ENCODE measurements at regions not wholly inside any gene's neighbourhood (a gene's known extent, or its start where the extent isn't known, plus 50 kb on each side); places are given as distances from the start of the nearest gene placed in this dataset.

DNA sequence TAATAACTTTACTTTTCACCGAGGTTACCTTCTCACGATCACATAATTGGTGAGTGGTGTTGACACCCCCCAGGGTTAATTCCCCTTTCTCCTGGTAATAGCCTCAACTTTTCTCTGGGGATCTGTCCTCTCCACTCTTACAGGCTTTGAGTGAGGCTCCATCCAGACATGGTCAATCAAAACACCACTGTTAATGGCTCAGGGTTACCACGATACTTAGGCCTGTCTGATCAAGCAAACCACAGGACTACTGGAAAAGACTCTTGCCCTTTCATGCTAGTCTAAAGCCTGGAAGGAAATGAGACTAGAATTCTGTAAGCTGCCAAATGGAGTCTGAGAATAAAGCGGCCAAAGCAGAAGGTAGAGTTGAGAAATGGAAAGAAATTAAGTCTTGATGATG is 56.5 kb upstream of the STT3B start:
- TF ChIP-seq, protein P1, sequence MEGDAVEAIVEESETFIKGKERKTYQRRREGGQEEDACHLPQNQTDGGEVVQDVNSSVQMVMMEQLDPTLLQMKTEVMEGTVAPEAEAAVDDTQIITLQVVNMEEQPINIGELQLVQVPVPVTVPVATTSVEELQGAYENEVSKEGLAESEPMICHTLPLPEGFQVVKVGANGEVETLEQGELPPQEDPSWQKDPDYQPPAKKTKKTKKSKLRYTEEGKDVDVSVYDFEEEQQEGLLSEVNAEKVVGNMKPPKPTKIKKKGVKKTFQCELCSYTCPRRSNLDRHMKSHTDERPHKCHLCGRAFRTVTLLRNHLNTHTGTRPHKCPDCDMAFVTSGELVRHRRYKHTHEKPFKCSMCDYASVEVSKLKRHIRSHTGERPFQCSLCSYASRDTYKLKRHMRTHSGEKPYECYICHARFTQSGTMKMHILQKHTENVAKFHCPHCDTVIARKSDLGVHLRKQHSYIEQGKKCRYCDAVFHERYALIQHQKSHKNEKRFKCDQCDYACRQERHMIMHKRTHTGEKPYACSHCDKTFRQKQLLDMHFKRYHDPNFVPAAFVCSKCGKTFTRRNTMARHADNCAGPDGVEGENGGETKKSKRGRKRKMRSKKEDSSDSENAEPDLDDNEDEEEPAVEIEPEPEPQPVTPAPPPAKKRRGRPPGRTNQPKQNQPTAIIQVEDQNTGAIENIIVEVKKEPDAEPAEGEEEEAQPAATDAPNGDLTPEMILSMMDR (IDR thresholded peaks at IDR 0.05; ENCODE audit: insufficient read depth, low read length, severe bottlenecking), result no peak
- H3K36me3 ChIP-seq (ENCODE audit: control insufficient read depth, insufficient read depth, low read length), result no peaks in the 10 kb centered on the region
- DNase-seq (ENCODE audit: low read depth), result no peak
- H3K27me3 ChIP-seq (ENCODE audit: control insufficient read depth, insufficient read depth, low read length), result no peaks in the 10 kb centered on the region
- FAIRE-seq, result no peak
- no peak overlapping the region for H3K4me3 ChIP-seq (ENCODE audit: low read depth, low read length)

DNA sequence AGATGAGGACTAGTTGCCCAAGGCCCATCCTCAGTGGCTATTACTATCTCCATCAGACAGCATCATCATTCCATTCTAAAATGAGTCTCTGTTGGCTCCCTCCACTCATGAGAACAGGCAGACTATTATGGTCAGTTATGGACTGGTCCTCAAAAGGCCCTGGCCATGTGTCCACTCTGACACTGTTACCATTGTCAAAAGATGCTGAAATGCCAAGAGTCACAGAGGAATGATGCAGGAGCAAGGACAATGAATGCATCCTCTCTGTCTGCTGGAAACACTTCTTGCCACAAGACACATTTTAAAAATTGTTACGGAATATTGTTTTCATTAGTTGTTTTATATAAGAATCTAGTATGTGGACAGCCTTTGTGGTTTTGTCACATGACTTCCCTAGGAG is 53.3 kb upstream of the STT3B start:
- TF ChIP-seq, protein P1 (IDR thresholded peaks at IDR 0.05; ENCODE audit: insufficient read depth, low read length, severe bottlenecking), result no peak
- no peak for DNase-seq (ENCODE audit: low read depth)
- Histone ChIP-seq H3K27me3 (ENCODE audit: control insufficient read depth, insufficient read depth, low read length) (no peaks in the 10 kb centered on the region), H3K36me3 (ENCODE audit: control insufficient read depth, insufficient read depth, low read length) (no peaks in the 10 kb centered on the region), H3K4me3 (ENCODE audit: low read depth, low read length) (no peak overlapping the region)
- FAIRE-seq, result no peak

DNA sequence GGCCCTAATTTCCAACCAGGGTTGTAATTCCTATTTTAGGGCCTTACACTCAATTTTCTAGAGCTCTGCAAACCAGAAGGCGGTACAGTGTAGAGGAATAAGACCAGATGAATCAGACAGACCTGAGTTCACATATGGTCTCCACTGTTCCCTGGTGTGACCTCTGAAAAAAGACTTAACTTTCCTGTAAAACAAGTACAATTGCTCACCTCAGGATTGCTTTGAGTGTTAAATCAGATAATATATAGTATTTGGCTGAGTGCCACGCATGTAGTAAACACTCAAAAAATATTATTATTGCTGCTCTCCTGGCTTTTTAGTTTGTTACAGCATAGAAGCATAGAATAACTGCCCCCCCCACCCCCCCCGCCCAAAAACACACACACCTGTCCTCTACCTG is 51.0 kb upstream of the STT3B start:
- peak; percentile 20 for DNase-seq (ENCODE audit: low read depth)
- FAIRE-seq, result no peak
- H3K36me3 ChIP-seq (ENCODE audit: control insufficient read depth, insufficient read depth, low read length), result no peaks in the 10 kb centered on the region
- TF ChIP-seq, protein P1 (IDR thresholded peaks at IDR 0.05; ENCODE audit: insufficient read depth, low read length, severe bottlenecking), result no peak
- H3K4me3 ChIP-seq (ENCODE audit: low read depth, low read length), result no peak overlapping the region
- H3K27me3 ChIP-seq (ENCODE audit: control insufficient read depth, insufficient read depth, low read length), result no peaks in the 10 kb centered on the region

DNA sequence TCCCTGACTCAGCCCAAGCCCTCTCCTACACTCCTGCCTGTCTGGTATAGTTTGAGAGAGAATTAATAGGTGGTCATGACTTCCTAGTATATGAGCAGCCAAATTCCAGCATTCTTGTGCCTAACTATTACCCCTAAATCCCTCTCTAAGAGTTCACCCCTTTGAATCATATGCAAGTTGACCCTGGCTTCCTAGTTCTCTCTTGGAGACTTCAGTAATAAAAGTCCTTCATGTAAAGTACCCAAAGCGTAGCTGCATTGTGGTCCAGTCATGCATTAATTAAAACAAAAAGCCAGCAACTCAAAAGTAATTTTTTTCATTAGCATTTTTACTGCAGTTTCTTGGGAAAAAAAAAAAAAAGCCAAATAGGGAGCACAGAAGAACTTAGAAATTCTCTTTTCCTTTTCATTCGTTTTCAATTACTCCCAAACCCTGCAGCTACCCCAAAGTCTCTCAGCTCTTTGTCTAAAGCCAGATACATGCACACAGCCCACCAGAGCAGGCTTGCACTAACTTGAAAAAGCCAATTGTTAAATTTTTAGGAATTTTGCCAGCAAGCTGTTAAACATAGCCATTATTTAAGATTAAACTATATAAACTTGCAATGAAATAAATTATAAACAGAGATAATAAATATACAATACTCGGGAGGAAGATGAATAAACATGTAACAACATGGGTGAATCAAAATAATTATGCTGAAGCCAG is 50.1 kb upstream of the STT3B start:
- Histone ChIP-seq H3K36me3 (ENCODE audit: control insufficient read depth, insufficient read depth, low read length) (no peaks in the 10 kb centered on the region), H3K27me3 (ENCODE audit: control insufficient read depth, insufficient read depth, low read length) (no peaks in the 10 kb centered on the region), H3K4me3 (ENCODE audit: low read depth, low read length) (no peak overlapping the region)
- TF ChIP-seq, protein P1 (IDR thresholded peaks at IDR 0.05; ENCODE audit: insufficient read depth, low read length, severe bottlenecking), result no peak
- FAIRE-seq, result no peak
- DNase-seq (ENCODE audit: low read depth), result no peak

Measured in bronchial epithelial cell (primary cell).